Cardiac muscle cell (in vitro differentiated cells and primary cell): ENCODE measurements at regions not wholly inside any gene's neighbourhood (a gene's known extent, or its start where the extent isn't known, plus 50 kb on each side); places are given as distances from the start of the nearest gene placed in this dataset.

Source experiments
- DNase-seq, 2 donors: peaks; one replicate each; pipeline versions ENCODE4 v3.0.0 to v3.0.0-alpha.2; 2010 to 2017; ENCODE audit warnings: low read depth in 1 of 2, low spot score in 1 of 2
- H3K27ac ChIP-seq: fragments of 200-600 bp; sonication (generic); 2 replicates; pipeline ENCODE4 v1.5.1; 2016
- H3K27me3 ChIP-seq: fragments of 200-600 bp; sonication (generic); 2 replicates; pipeline ENCODE4 v1.6.0; 2016; ENCODE audit warnings: control low read depth
- H3K36me3 ChIP-seq: fragments of 200-600 bp; sonication (generic); 2 replicates; pipeline ENCODE4 v1.5.1; 2016; ENCODE audit warnings: control low read depth
- H3K4me1 ChIP-seq: fragments of 200-600 bp; sonication (generic); 2 replicates; pipeline ENCODE4 v1.8.1; 2017; ENCODE audit warnings: low read depth, mild to moderate bottlenecking, mixed run types
- H3K4me3 ChIP-seq: fragments of 200-600 bp; sonication (generic); 2 replicates; pipeline ENCODE4 v1.5.1; 2016; ENCODE audit warnings: mild to moderate bottlenecking
- H3K9me3 ChIP-seq: fragments of 200-600 bp; sonication (generic); 2 replicates; pipeline ENCODE4 v1.5.1; 2017; ENCODE audit warnings: low read depth, mild to moderate bottlenecking, control low read depth
- TF ChIP-seq, protein P1 (sequence below): IDR thresholded peaks from 2 replicates; pipeline ENCODE4 v1.5.1; 2012; ENCODE audit warnings: low read depth, mild to moderate bottlenecking, low read length

DNA sequence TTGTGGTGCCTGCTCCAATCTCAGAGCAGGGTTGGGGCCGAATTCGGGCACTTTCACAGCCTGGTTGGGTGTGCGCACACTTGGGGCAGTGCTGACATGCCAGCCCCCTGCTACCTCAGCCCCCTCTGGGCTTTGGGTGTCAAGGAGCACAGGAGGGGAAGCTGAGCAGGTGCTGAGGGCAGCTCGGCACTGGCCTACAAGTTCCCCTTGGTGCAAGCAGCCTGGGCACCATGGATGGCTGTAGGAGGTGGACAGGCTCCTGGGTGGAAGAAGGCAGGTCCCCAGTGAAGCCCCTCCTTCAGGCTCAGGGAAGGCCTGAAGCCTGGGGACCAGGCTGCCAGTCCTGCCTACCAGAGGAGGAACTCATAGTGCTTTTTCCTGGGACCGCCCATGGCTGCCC lies 326.6 kb downstream of the NDFIP2 start:
- TF ChIP-seq, protein P1, sequence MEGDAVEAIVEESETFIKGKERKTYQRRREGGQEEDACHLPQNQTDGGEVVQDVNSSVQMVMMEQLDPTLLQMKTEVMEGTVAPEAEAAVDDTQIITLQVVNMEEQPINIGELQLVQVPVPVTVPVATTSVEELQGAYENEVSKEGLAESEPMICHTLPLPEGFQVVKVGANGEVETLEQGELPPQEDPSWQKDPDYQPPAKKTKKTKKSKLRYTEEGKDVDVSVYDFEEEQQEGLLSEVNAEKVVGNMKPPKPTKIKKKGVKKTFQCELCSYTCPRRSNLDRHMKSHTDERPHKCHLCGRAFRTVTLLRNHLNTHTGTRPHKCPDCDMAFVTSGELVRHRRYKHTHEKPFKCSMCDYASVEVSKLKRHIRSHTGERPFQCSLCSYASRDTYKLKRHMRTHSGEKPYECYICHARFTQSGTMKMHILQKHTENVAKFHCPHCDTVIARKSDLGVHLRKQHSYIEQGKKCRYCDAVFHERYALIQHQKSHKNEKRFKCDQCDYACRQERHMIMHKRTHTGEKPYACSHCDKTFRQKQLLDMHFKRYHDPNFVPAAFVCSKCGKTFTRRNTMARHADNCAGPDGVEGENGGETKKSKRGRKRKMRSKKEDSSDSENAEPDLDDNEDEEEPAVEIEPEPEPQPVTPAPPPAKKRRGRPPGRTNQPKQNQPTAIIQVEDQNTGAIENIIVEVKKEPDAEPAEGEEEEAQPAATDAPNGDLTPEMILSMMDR = no peak
- Histone ChIP-seq H3K4me1 (peaks cover 14% of the 10 kb centered on the region), H3K36me3 (no peaks in the 10 kb centered on the region), H3K4me3 (no peak overlapping the region), H3K27ac (no peak overlapping the region), H3K27me3 (no peaks in the 10 kb centered on the region), H3K9me3 (no peaks in the 10 kb centered on the region)
- no peak for DNase-seq

DNA sequence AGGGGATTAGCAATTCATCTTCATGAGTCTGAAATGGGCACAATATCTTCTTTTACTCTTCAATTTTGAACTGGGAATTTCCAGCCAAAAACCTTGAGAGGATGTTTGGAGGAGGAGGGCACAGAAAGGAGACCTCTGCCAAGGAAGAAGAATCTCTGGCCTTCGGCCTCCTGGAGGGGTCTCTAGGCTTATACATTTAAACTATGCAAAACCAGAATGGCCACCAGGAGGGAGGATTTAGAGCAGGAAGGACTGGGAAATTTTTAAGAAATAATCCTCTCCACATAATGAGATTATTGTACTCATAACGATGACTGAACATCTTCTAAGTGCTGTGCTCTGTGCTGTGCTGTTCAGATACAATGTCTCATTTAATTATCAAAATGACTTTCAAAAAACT lies 325.9 kb downstream of the NDFIP2 start:
- no peak overlapping the region for H3K27ac ChIP-seq
- no peak for DNase-seq
- TF ChIP-seq, protein P1 = no peak
- H3K4me3 ChIP-seq = no peak overlapping the region
- H3K9me3 ChIP-seq = no peaks in the 10 kb centered on the region
- H3K36me3 ChIP-seq = no peaks in the 10 kb centered on the region
- H3K27me3 ChIP-seq = no peaks in the 10 kb centered on the region
- H3K4me1 ChIP-seq = peaks cover 14% of the 10 kb centered on the region

DNA sequence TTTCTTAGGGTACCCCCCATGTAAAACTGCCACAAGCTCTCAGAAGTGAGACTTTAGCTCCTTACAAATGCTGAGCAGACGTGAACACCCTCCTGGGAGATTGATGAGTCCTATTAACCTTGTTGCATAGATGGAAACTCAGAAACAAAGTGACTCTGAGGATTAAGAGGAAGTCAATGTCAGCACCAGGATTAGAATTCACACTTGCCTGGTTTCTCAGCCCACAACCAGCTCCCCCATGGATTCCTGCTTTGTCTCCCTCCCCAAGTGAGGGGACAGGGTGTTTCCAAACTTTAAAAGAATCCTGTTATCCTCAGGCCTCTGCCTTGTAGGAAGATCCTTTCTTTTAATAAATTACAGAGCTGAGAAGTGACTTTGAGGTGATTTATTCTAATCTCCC lies 324.4 kb downstream of the NDFIP2 start:
- DNase-seq = no peak
- TF ChIP-seq, protein P1 = no peak
- no peak overlapping the region for H3K4me3 ChIP-seq
- H3K27ac ChIP-seq = no peak overlapping the region
- no peaks in the 10 kb centered on the region for H3K9me3 ChIP-seq
- H3K36me3 ChIP-seq = no peaks in the 10 kb centered on the region
- H3K4me1 ChIP-seq = peaks cover 6% of the 10 kb centered on the region
- H3K27me3 ChIP-seq = no peaks in the 10 kb centered on the region

DNA sequence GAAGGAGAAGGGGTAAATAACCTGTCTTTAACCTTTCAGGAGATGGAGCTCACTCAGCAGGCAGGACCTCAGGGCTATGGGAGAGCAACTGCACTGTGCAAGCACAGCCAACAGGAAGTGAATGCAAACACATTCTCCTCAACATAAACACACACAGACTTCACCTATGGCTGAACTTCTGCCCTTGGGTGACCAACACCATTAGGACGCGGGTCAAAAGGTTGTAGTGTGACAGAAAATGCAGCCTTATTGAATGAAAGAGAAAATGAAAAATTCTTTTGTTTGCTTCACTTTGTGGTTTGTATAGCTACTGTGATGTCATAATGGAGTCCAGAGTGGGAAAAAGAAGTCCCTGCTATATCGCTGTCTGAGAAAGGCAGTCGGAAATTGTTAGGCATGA lies 323.0 kb downstream of the NDFIP2 start:
- no peak overlapping the region for H3K4me3 ChIP-seq
- TF ChIP-seq, protein P1 = no peak

DNA sequence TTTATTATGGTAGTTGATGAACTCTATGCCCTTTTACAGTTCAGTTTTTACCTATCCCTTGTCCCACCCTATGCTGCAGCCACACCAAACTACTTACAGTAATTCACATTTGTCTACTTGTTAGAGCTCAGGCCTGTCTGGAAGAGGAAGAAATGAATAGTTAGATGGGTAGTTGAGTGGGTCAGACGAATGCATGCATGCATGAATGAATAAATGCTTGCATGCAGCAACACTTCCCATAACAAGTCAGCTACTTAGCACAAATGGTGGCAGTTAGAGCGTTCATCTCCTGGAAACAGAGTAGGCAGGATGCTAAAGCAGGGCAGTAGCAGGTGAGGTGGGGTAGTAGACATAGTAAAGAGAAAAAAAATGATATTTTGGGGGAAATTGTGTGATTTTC lies 322.3 kb downstream of the NDFIP2 start:
- H3K27me3 ChIP-seq = no peaks in the 10 kb centered on the region
- no peaks in the 10 kb centered on the region for H3K36me3 ChIP-seq
- no peak overlapping the region for H3K27ac ChIP-seq
- peaks cover 15% of the 10 kb centered on the region for H3K4me1 ChIP-seq
- DNase-seq = no peak
- no peak overlapping the region for H3K4me3 ChIP-seq
- TF ChIP-seq, protein P1 = no peak
- no peaks in the 10 kb centered on the region for H3K9me3 ChIP-seq

More for the DNA sequence above, 323.0 kb downstream of the NDFIP2 start:
- Histone ChIP-seq H3K27ac (no peak overlapping the region), H3K27me3 (no peaks in the 10 kb centered on the region), H3K9me3 (no peaks in the 10 kb centered on the region), H3K36me3 (no peaks in the 10 kb centered on the region), H3K4me1 (peaks cover 12% of the 10 kb centered on the region)
- no peak for DNase-seq
